HL-60 (cell line): ENCODE measurements at regions not wholly inside any gene's neighbourhood (a gene's known extent, or its start where the extent isn't known, plus 50 kb on each side); places are given as distances from the start of the nearest gene placed in this dataset.

ENCODE experiments used
- CTCF ChIP-seq: IDR thresholded peaks from one replicate; pipeline ENCODE4 v1.5.1; 2011; ENCODE audit warnings: low read length, control low read depth, inconsistent platforms; ENCODE audit not compliant: insufficient read depth
- REST ChIP-seq: IDR thresholded peaks from 2 replicates; pipeline ENCODE4 v1.6.1; 2012; ENCODE audit warnings: low read depth; ENCODE audit not compliant: insufficient replicate concordance

GRCh38 chr7:145511004-145511403 is 605.6 kb upstream of the CNTNAP2 start:
- no peak for TF ChIP-seq CTCF
- no peak for TF ChIP-seq REST
